ENCODE measurements at regions not wholly inside any gene's neighbourhood (a gene's known extent, or its start where the extent isn't known, plus 50 kb on each side); places are given as distances from the start of the nearest gene placed in this dataset.

DNA sequence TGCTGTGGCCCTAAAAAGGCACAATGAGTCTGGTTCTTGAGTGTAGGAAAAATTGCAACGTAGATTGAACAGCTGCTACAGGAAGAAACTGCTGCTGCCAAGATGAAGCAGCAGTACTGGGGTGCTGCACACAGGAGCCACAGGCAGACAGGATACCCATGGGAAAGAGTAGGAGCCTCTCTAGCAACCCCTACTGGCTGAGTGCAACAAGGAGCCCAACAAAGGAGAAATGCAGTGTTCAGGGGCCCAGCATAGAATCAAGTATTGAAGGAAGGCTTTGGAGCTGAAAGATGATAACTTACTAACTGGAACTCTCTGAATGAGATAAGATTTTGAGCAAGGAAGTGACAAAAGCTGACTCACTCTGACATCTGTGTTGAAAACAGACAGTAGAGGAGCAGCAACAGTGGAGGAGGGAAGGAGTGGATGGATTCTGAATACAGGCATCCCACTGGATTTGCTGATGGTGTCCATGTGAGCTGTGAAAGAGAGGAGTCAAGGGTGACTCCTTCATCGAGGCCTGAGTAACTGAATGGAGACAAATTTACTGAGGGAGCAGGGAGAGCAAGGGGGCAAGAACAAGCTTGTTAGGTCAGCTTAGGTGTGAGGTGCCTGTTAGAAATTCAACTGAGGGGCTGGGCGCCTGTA is 534.7 kb upstream of the JARID2 start:
- DNase-seq (ENCODE audit: low read depth, low spot score) = no peak

DNA sequence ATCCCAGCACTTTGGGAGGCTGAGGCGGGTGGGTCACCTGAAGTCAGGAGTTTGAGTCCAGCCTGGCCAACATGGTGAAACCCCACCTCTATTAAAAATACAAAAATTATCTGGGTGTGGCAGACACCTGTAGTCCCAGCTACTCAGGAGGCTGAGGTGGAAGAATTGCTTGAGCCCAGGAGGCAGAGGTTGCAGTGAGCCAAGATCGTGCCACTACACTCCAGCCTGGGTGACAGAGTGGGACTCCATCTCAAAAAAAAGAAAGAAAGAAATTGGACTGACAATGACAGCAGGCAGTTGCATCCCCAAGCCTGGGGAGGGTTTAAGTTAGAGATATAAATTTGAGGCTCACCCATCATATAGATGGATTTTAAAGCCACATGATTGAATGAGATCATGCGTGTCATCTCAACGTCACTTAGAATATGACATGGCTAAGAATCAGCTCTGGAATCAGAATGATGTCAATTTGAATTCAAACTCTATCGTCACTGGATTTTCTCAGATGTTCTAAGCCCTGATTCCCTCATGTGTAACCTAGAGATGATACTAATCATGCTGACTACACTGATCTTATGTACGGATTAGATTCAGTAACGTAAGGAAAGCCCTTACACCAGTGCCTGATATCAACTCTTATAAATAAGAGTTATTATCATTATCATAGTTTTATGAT is 534.0 kb upstream of the JARID2 start:
- DNase-seq (ENCODE audit: low read depth, low spot score) = no peak

DNA sequence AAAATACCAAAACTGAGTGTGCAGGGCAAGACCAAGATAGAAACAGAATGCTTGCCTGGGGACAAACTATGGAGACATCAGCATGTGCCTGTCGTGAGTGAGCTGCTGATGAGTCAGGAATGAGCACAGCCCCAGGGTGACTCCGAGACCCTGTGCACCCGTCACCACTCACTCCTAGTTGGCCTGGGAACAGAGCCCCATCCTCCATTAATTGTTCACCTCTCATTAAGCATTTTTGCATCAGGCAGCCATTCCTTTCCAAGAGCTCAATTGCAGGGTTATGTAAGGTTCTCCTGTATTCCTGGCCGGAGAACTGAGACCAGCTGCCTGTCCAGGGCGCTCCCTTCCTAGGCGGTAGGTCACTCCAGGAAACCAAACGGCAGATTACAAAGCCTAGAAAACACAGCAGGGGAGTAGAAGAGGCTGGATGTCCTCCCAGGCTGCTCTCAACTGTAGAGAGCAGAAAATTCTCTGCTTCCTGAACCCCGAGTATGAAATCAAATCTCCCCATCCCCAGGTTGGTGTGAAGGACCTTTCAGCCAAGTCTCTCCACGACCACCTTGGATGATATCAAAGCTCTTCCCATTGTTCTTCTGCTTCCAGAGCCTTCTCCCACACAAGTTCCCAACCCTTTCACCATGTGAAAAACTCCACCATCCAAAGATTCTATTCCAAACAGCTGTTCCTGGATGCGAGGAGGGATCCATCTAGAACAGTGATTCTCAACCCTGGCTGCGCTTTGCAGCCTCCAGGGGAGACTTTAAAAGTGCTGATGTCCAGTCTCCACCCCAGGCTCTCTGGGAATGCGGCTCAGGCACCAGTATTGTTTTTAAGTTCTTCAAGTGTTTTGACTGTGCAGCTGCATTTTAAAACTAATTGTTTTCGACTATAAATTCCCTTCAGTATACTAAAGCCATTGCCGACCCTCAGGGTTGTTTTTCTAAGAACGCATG is 532.6 kb upstream of the JARID2 start:
- no peak for DNase-seq (ENCODE audit: low read depth, low spot score)

DNA sequence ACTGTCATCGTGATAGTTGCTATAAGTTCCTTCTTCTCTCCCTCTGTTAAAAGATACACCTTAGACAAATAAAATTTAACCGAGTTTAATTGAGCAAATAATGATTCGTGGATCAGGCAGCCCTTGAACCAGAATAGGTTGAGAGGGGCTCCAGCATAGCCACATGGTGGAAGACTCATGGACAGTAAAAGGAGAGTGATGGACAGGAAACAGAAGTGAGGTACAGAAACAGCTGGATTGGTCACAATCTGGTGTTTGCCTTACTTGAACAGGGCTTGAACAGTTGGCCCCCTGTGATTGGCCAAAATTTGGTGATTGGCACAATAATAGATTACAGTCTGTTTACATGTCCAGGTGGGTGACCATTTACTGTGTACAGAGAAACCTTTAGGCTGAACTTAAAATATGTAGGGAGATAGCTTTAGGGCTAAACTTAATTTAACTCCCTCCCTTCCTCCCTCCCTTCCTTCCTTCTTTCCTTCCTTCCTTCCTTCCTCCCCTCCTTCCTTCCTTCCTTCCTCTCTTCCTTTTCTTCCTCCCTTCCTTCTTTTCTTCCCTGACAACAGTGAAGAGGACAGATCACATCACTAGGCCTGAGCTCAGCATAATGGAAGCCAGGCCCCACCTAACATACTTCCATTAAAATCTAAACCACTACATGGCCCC is 531.8 kb upstream of the JARID2 start:
- no peak for DNase-seq (ENCODE audit: low read depth, low spot score)

DNA sequence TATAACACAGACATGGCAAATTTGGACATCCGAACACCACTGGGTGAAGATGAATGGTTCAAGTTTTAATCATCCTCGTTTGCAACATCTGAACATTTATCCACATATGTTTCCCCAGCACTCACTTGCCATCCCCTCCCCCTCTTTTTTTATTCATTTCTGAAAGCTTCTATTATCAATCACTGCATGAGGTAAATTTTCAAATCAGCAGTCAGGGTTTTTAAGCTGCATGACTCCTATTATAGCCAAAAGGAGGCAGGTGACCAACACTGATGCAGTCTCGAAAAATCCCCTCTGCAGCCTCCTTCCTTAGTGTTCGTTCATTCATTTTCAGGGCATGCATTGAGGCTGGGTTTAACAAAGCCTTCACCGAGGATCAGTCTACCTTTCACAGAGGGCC is 530.8 kb upstream of the JARID2 start:
- DNase-seq (ENCODE audit: low read depth, low spot score) = no peak

DNA sequence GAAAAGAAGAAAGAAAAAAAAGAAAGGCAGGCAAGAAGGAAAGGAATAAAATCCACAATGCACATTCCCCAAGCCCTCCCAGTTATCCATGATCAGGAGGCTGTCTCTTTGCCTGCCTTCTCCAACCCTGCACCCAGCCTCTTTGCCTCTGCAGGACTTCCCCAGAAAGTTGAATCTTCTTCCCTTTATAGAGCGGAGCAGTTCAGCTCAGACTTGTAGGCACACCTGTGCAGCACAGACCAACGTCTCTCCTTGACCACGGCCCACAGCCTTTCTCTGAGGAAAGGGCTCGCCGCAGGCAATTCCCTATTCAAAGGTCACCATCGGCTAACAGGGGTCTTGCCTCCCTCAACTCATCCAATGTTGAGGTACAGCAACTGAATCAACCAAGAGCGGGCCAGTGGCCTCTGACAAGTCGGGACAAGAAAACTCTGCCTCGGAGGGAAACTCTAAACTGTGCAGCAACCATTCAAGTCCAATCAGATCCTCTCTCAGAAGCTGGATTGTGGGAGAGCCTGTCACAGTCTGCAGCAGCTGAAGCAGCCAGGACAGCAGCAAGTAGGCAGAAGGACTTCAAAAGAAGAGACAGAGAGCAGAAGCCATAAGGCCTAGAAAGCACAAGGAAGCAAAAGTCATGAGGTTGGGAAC is 529.2 kb upstream of the JARID2 start:
- DNase-seq (ENCODE audit: low read depth, low spot score) = no peak

DNA sequence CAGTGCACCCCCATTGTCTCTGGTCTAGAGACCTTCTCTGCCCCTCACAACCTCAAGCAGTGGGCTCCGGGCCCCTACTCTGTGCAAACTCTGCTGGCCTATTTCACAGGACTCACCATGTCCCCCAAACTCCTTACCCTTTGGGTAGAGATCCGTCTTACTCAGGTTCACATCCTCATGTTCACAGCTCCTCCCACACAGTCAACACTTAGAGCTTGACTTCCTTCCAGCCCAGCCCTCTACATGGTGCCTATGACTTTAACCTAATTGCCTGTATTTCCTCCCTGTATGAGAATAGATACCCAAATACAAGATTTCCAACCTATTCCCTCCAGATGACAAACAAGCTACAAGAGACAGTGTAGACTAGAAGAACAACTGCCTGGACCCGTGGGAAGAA is 528.6 kb upstream of the JARID2 start:
- DNase-seq (ENCODE audit: low read depth, low spot score) = no peak

DNA sequence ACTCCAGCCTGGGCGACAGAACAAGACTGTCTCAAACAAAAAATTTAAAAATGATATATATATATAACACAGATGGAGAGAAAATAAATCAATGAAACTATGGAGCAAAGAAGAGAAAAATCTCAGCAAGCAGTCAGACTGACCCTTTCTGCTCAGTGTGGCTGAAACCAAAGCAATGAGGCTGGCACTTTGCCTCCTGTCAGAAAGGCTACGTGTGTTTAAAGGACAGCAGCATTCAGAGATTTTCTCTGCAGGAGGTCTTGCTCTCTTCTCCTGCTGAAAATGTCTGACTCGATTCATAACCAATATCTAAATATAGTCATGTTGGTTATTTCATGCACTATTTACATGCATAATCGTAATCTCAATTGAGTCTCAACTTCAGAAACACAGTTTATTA is 527.0 kb upstream of the JARID2 start:
- no peak for DNase-seq (ENCODE audit: low read depth, low spot score)

DNA sequence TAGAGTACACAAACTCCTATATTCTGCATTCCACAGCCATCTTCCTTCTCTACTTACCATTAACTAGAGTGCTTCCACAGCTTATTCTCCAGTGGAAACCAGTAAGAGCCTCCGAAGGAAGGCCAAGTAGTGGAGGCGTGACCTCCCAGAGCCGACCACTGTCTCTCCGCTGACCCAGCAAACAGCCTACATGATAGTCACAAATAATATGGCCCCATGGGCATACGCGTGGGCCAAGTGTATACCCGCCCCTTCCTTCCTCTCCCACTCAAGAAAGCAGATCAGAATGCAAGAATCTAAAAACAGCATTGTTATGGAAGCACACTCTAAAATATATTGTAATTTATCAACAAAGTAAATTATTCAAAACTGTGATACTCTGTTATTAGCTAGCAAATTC is 526.6 kb upstream of the JARID2 start:
- no peak for DNase-seq (ENCODE audit: low read depth, low spot score)

DNA sequence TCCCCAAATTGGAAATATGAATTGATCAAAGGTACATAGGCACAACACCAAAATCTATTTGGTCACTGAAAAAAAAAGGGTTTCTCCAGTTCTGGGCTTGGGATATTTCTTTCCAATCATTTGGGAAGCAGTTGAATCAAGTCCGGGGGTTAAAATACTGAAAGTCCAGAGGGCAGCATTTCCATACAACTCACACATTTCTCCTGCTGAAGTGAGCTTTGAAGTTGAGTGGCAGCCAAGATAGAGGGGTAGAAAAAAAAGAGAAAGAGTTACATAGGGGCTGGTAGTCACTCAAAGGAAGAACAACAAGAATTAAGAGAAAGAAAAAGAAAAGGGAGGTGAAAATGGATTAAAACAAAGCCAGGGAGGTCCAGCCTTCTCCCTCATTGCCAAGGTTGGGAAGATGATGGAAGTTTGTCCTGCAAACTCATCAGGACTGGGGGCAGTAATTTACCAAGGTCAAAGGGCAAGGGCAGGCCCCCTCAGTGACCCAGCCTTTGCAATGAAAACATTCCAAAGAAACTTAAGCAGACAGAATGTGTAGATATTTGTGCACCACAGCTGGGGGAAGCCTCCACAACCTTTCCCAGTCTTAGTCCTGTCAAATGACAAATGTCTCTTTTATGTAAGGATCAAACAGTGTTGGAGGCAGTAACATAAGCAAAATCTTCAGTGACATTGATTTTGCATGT is 525.3 kb upstream of the JARID2 start:
- DNase-seq (ENCODE audit: low read depth, low spot score) = no peak

DNA sequence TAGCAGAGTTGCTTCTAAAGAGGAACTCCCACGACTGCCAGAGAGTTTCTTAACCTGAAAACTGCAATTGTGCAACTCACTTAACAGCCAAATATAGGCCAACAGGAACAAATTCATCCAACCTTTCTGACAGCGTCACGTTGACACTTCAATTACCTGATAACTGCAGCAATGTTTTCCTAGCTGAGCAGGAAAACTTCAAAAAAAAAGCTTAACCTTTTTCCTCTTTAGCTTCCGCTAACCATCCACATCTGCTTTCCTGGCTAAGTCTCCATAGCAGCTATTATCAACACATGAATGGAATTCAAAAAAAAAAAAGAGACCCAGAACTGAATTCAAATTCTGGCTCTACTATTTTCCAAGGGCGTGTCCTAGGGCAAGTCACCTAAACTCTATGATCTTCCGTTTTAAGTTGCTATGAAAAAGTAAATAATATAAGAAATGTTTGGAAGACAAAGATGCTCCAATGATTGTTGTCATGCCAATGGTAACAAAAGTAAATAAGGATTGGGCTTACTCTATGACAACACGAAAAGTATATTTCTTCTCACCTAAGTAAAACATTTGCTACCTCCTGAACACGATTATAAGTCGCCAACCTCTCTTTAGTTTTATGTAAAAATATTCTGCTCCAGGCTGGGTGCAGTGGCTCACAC is 524.6 kb upstream of the JARID2 start:
- no peak for DNase-seq (ENCODE audit: low read depth, low spot score)

DNA sequence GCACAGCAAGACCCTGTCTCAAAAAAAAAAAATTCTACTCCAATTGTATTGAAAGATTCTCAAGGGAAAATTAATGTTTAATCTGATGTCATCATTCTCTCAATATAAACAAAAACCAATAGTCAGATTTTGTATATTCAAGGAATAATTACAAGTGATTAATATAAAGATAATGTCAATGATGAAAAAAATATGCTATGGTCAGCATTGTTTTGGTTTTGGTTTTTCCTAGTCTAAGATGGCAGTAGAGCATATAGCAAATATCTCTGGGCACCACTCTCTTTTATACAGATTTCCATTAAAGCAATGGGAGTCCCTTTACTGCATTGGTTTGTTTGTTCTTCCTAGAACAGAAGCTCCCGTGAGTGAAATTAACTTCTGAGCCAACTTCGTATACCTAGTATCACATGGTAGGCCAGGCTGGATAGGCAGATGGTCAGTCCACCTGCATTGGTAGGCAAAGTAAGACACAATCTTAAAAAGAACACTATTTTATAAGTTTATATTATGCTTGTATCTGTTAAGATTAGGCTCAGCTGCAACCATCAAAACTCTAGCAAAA is 523.8 kb upstream of the JARID2 start:
- no peak for DNase-seq (ENCODE audit: low read depth, low spot score)

DNA sequence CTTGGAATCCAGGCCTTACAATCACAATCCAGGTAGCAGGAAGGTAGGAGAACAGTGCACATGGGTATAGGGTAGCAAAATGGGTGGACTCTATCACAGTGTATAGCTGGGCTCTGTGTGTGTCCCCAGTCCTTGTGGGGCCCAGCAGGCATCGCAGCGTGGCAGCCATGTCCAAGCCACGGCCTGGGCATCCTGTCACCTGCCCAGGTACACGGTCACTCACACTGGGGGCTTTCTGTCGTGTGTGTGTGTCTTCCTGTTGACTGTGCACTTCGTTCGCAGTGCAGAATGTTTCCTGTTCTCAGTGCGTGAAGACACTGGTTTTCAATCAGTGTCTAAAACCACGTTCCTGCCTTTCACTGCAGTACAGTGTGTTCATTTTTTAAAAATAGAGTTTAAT is 523.2 kb upstream of the JARID2 start:
- no peak for DNase-seq (ENCODE audit: low read depth, low spot score)

DNA sequence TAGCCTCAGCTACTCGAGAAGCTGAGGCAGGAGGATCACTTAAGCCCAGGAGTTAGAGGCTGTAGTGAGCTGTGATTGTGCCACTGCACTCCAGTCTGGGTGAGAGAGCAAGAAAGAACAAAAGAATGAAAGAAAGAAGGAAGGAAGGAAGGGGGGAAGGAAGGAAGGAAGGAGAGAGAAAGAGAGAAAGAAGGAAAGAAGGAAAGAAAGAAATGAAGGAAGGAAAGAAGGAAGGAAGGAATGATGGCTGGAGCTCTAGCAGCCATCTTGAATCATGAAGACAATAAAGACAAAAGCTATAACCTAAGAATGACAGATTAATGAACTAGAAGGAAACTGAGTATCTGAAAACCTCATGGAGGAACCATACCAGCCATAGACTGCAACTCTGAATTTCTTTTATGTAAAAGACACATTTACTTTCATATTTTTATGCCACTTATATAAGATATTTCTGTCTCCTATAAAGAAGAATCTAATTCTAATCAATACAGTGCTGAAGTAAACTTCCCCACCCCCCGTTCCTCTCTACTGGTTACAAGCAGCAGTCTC is 522.3 kb upstream of the JARID2 start:
- no peak for DNase-seq (ENCODE audit: low read depth, low spot score)

DNA sequence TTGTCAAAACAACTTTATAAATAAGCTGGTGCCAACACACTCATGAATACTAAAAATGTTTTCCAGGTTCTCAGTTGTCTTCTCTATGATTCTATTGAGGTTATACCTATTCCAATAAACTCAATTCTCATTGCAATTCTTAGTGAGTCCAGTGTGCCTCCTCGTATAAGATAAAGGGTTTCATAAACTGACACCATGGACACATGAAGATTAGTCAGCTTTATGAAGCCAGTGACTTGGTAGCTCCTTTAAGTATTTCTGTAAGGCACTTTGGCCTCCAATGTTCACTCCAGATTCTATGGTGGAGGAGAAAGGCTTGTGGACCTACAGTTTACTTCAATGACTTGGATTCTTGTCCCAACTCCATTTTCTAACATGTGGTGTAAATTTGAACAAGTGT is 521.3 kb upstream of the JARID2 start:
- no peak for DNase-seq (ENCODE audit: low read depth, low spot score)

DNA sequence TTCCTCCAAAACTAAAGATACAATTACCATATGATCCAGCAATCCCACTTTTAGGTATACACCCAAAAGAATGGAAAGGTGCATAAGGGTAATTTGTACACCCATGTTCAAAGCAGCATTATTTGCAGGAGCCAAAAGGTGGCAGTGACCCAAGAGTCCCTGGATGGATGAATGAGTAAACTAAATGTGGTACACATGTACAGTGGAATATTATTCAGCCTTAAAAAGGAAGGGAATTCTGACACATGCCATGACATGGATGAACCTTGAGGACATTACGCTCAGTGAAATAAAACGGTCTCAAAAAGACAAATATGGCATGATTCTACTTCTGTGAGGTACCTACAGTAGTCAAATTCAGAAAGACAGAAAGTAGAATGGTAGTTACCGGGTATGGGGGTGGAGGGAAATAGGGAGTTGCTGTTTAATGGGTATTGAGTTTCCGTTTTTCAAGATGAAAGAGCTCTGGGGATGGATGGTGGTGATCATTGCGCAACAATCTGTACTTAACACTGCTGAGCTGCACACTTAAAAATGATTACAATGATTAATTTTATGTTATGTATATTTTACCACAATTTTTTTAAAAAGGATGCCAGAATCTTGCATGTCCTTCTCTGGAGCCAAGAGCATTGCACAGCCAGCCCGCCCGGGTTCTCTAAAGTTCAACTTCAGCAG is 518.9 kb upstream of the JARID2 start:
- no peak for DNase-seq (ENCODE audit: low read depth, low spot score)

DNA sequence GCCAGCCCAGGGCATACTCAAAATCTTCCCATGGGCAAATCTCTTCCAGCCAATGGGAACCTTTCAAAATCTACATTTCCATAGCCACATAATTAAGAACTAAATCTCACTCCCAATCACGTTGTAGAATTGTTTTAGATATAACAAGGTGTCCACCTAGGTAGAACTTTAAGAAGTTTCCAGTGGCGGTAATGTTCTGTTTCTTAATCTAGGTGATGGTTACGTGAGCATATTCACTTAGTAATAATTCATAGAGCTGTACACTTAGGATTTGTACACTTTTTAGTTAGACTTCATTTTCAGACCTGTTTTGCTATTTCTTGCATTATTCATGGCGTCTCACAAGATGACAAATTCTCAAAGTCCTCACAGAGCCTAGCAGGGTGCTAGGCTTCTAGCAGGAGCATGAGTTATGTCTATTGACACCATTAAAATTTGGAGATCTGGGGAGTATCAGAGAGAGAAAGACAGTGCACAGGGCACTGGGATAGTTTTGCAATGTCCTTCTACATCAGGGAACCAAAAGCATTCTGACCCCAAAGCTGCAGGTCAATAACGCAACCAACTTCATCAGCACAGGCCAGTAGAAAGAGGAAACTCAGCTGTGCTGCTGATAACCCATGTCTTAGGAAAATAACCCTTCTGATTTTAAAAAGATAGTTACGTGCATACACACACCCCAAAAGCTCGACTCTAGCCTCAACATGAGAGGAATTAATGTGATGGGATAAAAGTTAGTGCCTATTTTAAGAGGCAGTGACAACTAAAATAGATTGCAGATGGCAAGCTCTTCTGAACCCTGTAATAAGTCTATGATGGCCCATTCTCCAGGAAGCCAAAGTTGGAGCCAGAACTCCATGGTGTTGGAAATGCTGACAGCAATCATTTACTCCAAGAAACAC is 518.1 kb upstream of the JARID2 start:
- DNase-seq (ENCODE audit: low read depth, low spot score) = no peak

Measured in pulmonary artery endothelial cell (primary cell).